Suppressor macrophage treated with lipopolysaccharide for 4 hours (primary cell): ENCODE measurements at regions not wholly inside any gene's neighbourhood (a gene's known extent, or its start where the extent isn't known, plus 50 kb on each side); places are given as distances from the start of the nearest gene placed in this dataset.
A peak's percentile ranks its signal among the peaks of the same experiment; 100 is the strongest.
"Not testable (repeated sequence)": the region's sequence is repeated elsewhere in the genome, so short reads cannot be mapped to it uniquely, and the experiment has no call there.

Source experiments
- DNase-seq: peaks from one replicate; pipeline ENCODE4 v3.0.0-alpha.2; 2020

DNA sequence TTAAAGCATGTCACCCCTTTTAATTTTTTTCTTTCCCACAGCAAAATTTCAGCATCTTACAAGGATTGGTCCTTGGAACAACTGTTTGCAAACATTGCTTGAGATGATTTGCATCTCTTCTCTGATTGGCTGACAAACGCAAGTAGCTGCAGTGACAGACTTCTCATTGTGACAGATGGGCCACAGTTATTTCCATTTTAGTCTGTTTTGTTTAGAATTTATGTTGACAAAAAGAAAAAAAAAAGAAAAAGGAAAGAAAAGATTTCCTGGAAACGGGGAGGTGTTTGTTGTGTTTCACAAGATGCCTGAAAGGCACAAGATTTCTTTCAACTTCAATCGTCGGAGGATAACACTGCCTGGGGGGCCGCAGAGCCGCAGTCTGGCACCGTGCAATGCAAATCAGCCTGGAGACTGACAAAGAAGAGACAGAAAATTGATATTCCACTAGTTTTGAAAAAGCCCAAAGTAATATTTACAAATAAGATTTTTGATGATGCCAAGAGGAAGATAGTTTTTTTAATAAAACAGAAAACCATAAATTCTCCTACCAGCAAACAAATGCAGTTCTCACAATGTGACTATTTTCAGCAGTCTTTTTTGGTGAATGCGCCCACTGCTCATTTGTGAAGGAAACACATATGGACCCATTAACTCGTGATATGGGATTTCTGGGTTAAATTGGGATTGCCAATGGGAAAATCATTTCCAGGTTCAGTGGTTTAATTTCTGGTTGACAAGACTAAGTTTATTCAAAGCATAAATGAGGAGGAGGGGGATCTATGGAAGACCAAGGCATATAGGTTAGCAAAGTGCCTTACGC is 296.2 kb upstream of the SMIM21 start:
- no peak for DNase-seq

DNA sequence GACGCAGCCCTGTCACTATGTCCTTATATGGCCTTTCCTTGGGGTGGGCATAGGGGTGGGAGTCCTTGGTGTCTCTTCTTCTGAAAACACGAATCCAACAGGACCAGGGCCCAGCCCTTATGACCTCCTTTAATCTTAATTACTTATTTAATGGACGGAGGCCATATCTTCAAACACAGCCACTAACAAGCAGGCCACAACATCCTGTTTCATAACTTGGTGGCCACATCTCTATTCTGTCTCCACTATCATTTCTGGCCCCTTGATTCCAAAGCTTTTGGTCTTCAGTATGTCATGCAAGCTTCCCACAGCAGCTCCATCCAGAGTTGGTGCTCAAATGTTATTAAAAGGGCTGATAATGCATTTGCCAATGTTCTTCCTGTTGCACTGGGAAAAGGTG is 287.3 kb upstream of the SMIM21 start:
- no peak for DNase-seq

DNA sequence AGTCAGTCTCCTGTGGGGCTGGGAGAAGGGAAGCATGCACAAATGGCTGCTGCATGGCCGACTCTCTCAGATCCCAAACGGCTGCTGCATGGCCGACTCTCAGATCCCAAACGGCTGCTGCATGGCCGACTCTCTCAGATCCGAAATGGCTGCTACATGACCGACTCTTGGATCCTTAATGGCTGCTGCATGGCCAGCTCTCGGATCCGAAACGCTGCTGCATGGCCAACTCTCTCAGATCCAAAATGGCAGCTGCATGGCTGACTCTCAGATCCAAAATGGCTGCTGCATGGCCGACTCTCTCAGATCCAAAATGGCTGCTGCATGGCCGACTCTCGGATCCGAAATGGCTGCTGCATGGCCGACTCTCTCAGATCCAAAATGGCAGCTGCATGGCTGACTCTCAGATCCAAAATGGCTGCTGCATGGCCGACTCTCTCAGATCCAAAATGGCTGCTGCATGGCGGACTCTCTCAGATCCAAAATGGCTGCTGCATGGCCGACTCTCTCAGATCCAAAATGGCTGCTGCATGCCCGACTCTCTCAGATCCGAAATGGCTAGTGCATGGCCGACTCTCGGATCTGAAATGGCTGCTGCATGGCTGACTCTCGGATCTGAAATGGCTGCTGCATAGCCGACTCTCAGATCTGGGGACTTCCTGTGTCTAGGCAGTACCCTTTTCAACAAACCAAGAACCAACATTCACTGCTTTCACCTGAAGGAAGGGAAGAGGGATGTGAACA is 284.8 kb upstream of the SMIM21 start:
- not testable (repeated sequence) for DNase-seq

DNA sequence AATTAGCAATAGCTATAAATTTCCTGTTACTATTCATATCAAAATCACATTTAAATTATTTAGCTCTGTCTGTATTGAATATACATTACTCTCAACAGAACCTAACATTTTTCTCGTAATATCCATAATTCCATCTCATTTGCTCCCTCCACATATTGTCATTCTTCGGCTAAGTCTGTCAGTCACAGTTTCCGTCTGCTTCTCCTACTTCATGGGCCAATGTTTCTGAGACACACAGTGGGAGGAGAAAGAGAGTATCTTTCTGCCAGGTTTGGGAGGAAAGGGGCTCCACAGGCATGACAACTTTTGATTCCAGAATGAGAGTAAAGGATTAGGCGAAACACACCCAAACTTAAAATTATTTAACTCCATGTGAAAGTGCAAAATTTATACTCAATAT is 273.1 kb upstream of the SMIM21 start:
- DNase-seq = no peak

GRCh38 chr18:75698861-75699260 is 271.4 kb upstream of the SMIM21 start:
- no peak for DNase-seq

DNA sequence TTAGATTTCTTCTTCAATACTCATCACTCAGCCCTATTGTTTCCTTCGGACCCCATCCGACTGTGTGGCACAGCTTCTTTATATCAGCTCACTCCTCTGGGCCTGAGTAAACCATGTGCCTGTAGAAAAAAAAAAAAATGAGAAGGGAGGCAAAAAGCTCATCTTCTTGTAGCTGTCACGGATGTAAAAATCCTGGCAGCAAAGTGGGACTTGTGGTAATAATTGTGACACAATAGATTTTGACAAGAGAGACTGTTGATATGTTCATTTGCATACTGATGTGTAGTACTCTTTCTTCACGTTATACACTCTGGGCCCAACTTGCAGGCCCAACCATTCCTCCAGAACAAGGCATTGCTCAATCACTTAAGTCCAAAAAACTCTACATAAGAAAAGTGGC is 270.0 kb upstream of the SMIM21 start:
- no peak for DNase-seq

DNA sequence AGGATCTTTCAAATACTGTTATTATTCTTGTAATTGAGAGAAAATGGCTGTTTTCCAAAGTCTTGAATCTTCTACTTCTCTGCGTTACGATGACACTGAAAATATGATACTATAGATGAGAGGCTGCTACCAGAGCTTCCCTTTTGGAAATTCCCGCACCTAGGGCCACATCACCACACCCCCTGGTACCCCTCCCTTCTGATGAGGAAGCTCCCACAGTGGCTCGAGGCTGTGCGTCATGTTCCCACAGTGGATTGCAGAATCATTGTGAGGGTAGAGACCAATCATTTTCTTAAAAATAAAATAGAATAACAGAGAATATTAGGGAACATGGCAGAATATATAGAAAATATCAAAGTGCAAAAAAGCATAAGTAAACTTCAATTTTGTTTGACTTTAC is 268.9 kb upstream of the SMIM21 start:
- peak; percentile 17 for DNase-seq

- DNase-seq = no peak
Measured at GRCh38 chr18:75694292-75694691, 266.8 kb upstream of the SMIM21 start.

DNA sequence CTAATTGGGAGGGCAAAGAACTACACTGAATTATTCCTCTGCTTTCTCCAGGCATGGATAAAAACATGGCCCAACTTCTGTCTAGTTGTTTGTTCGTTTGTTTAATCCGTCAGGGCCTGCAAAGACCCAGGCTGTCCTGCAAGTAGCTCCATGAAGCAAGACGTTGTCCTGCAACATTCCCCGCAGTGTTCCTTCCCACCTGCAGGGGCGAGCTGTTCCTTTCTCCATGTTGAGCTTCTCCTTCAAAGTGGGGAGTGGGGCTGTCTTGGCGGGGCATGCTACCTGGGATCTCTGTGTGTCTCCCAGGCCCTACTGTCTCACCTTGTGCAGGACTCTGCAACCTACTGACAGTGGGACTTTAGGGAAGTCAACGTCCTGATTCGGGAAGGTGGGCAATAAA is 264.0 kb upstream of the SMIM21 start:
- no peak for DNase-seq

DNA sequence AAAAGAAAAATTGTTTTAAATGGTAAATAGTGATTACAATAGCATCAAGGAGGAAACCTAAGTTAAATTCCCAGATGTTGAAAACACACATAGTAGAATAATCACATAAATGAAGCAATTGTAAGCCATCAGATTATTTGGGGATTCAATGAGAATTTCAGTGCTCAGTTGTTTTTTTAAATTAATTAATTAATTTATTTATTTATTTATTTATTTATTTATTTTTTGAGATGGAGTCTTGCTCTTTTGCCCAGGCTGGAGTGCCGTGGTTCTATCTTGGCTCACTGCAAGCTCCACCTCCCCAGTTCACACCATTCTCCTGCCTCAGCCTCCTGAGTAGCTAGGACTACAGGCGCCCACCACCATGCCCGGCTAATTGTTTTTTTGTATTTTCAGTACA is 262.8 kb upstream of the SMIM21 start:
- DNase-seq = not testable (repeated sequence)

- no peak for DNase-seq
Measured at GRCh38 chr18:75687626-75688025, 260.1 kb upstream of the SMIM21 start.

- no peak for DNase-seq
Measured at GRCh38 chr18:75683426-75683825, 255.9 kb upstream of the SMIM21 start.

GRCh38 chr18:75681538-75682115 is 254.1 kb upstream of the SMIM21 start:
- no peak for DNase-seq

DNA sequence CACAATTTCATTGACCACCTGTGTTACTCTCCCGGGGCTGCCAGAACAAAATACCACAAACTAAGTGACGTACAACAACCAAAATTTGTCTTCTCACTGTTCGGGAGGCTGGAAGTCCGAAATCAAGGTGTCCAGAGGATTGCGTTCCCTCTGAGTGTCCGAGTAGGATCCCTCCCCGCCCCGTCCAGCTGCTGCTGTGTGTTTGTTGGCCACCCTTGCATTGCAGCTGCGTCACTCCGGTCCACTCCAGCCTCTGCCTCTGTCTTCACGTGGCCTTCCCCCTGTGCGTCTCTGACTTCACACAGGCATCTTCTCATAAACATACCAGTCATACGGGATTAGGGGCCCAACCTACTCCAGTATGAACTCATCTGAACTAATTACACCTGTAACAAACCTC is 251.8 kb upstream of the SMIM21 start:
- no peak for DNase-seq

DNA sequence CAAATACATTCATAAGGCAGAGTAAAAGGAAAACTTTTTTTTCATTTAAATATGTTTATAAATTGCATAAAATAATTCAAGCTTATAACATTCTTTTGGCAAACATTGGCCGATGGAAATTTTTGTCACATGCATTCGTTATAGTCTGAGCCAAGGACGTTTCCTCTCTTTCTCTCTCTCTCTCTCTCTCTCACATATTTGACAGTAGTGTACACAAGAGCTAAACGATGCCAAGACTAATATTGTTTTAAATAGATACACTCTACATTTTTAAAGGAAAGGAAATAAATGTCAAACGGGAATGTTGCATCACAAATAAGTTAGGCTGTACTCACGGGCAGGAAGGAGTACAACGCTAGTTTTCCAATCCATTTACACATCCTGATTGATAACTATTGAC is 251.1 kb upstream of the SMIM21 start:
- DNase-seq = no peak

- DNase-seq = no peak
Measured at GRCh38 chr18:75677696-75678455, 250.4 kb upstream of the SMIM21 start.

- no peak for DNase-seq
Measured at GRCh38 chr18:75660932-75661331, 233.4 kb upstream of the SMIM21 start.

GRCh38 chr18:75659535-75660023 is 232.1 kb upstream of the SMIM21 start:
- DNase-seq = no peak

DNA sequence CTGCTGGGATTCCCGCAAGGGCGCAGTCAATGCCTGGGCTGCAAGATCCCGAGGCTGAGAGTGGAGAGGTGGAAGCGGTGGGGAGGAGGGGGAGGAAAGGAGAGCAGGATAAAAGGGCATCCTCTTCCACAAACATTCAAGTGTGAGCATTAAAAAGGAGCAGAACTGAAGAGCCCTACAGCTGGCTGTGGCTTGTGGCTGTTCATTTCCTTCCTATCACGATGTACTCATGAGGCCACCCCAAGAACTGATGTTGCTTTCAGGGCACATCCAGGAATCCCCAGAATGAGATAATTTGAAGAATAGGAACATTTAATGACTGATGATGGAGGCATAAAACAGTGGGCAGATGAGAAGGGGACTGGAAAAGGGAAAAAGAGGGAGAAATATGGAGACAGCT is 230.8 kb upstream of the SMIM21 start:
- DNase-seq = no peak

DNA sequence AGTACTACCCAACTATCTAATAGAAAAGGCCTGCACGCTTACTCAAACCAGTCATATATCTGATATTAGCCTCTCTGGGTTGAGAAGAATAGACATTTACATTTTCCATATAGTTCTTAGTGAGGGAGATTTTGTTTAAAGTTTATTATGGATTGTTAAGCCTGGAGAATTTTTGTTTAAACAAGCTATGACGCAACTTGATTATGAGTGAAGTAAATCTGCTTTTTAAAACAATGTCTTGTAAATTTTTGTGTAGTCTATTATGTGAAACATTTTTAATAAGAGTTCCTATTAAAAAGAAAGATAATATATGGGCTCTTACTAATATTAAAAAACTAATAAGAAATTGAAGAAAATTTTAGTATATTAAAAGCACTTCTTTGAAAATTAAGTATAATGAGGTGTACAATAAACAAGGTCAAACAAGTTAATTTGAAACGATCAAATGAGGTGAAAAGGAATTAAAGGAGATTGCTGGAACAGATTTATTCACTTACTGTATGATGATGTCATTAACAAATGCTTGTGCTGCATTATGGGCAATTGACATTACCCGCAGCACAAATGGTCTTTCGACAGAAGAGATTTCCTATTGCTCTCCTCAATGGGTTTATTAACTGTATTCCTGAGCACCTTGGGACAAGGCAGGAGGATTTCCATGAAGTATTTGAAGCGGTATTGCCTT is 229.2 kb upstream of the SMIM21 start:
- no peak for DNase-seq

DNA sequence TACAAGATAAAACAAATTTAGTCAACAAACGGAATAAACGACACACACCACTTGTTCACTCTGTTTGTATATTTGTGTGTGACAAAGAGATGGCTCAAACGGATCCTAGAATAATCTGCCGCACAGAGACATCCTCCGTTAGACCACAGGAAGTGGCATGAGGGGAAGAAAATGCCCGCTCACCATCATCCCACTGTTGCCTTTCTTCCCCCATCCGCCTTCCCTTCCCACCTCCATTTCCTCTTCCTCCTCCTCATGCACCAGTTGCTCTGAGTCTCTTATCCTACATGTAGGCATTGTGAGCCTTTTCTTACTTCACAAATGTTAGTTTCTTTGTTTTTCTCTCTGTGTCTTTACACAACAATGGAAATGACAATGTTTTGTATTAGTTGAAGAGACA is 228.5 kb upstream of the SMIM21 start:
- DNase-seq = no peak
